ENCODE measurements at regions not wholly inside any gene's neighbourhood (a gene's known extent, or its start where the extent isn't known, plus 50 kb on each side); places are given as distances from the start of the nearest gene placed in this dataset.
A peak's percentile ranks its signal among the peaks of the same experiment; 100 is the strongest.

GRCh38 chr12:43284486-43285158, 267.4 kb downstream of the ADAMTS20 start:
- DNase-seq (ENCODE audit: low read depth, low spot score), result no peak
- TF ChIP-seq CTCF (conservative IDR thresholded peaks at IDR 0.05), result no peak
- no peaks in the 10 kb centered on the region for H3K36me3 Mint-ChIP-seq (ENCODE audit: low read depth)
- H3K4me3 Mint-ChIP-seq, result no peak overlapping the region
- H3K4me1 Mint-ChIP-seq, result peaks cover 19% of the 10 kb centered on the region
- H3K27me3 Mint-ChIP-seq (ENCODE audit: low read depth), result no peaks in the 10 kb centered on the region
- H3K9me3 Mint-ChIP-seq, result no peaks in the 10 kb centered on the region
- no peak overlapping the region for H3K27ac Mint-ChIP-seq (ENCODE audit: unreplicated experiment)

- Mint-ChIP-seq H3K27ac (ENCODE audit: unreplicated experiment) (no peak overlapping the region), H3K9me3 (no peaks in the 10 kb centered on the region)
- TF ChIP-seq CTCF (conservative IDR thresholded peaks at IDR 0.05), result no peak
Measured at GRCh38 chr12:43283206-43283605, 268.8 kb downstream of the ADAMTS20 start.

GRCh38 chr12:43282106-43282505, 269.9 kb downstream of the ADAMTS20 start:
- Mint-ChIP-seq H3K36me3 (ENCODE audit: low read depth) (no peaks in the 10 kb centered on the region), H3K27me3 (ENCODE audit: low read depth) (no peaks in the 10 kb centered on the region), H3K4me3 (no peak overlapping the region), H3K4me1 (peaks cover 5% of the 10 kb centered on the region), H3K27ac (ENCODE audit: unreplicated experiment) (no peak overlapping the region), H3K9me3 (no peaks in the 10 kb centered on the region)
- TF ChIP-seq CTCF (conservative IDR thresholded peaks at IDR 0.05), result peak; percentile 73
- no peak for DNase-seq (ENCODE audit: low read depth, low spot score)

More at GRCh38 chr12:43283206-43283605, 268.8 kb downstream of the ADAMTS20 start:
- no peaks in the 10 kb centered on the region for H3K27me3 Mint-ChIP-seq (ENCODE audit: low read depth)
- DNase-seq (ENCODE audit: low read depth, low spot score), result no peak
- H3K36me3 Mint-ChIP-seq (ENCODE audit: low read depth), result no peaks in the 10 kb centered on the region
- H3K4me1 Mint-ChIP-seq, result peaks cover 7% of the 10 kb centered on the region
- no peak overlapping the region for H3K4me3 Mint-ChIP-seq

GRCh38 chr12:43281563-43281962, 270.4 kb downstream of the ADAMTS20 start:
- Mint-ChIP-seq H3K4me1 (peaks cover 5% of the 10 kb centered on the region), H3K27me3 (ENCODE audit: low read depth) (no peaks in the 10 kb centered on the region), H3K36me3 (ENCODE audit: low read depth) (no peaks in the 10 kb centered on the region), H3K9me3 (peaks cover under 1% of the 10 kb centered on the region), H3K4me3 (no peak overlapping the region), H3K27ac (ENCODE audit: unreplicated experiment) (no peak overlapping the region)
- DNase-seq (ENCODE audit: low read depth, low spot score), result no peak
- no peak for TF ChIP-seq CTCF (conservative IDR thresholded peaks at IDR 0.05)

GRCh38 chr12:43278541-43278832, 273.5 kb downstream of the ADAMTS20 start:
- Mint-ChIP-seq H3K9me3 (peaks cover 7% of the 10 kb centered on the region), H3K36me3 (ENCODE audit: low read depth) (no peaks in the 10 kb centered on the region), H3K27me3 (ENCODE audit: low read depth) (no peaks in the 10 kb centered on the region), H3K4me1 (peaks cover 5% of the 10 kb centered on the region), H3K27ac (ENCODE audit: unreplicated experiment) (no peak overlapping the region), H3K4me3 (no peak overlapping the region)
- no peak for DNase-seq (ENCODE audit: low read depth, low spot score)
- no peak for TF ChIP-seq CTCF (conservative IDR thresholded peaks at IDR 0.05)
